ENCODE measurements at regions not wholly inside any gene's neighbourhood (a gene's known extent, or its start where the extent isn't known, plus 50 kb on each side); places are given as distances from the start of the nearest gene placed in this dataset.
A peak's percentile ranks its signal among the peaks of the same experiment; 100 is the strongest.

GRCh38 chr3:161793194-161793930, 296.8 kb downstream of the OTOL1 start:
- ChIA-PET POLR2A (ENCODE audit: low non-redundant PET) (no interaction called here), CTCF (no interaction called here)
- H3K36me3 ChIP-seq (ENCODE audit: insufficient read depth, low read length, poor library complexity, severe bottlenecking), result no peaks in the 10 kb centered on the region
- H3K4me3 ChIP-seq (ENCODE audit: low read depth, low read length, poor library complexity, severe bottlenecking), result no peak overlapping the region
- H3K27ac ChIP-seq (ENCODE audit: low read depth, low read length, poor library complexity, severe bottlenecking), result no peak overlapping the region
- peak; percentile 66 for DNase-seq (ENCODE audit: low spot score)
- no TSS peak for BruUV-seq (replicated peaks)
- peaks cover 13% of the 10 kb centered on the region for H3K4me1 ChIP-seq (ENCODE audit: insufficient read depth, low read length, poor library complexity, severe bottlenecking)
- no peaks in the 10 kb centered on the region for H3K27me3 ChIP-seq (replicated peaks; ENCODE audit: insufficient read depth, low read depth, low read length, poor library complexity)
- H3K9me3 ChIP-seq (ENCODE audit: low read depth, low read length, poor library complexity, severe bottlenecking), result no peaks in the 10 kb centered on the region
- intact Hi-C loops (cut with micrococcal nuclease; ENCODE audit: unreplicated experiment), result no loop called here
- TF ChIP-seq EZH2 (IDR thresholded peaks at IDR 0.05; ENCODE audit: borderline replicate concordance, low read depth, low read length, poor library complexity, severe bottlenecking) (no peak), CTCF (conservative IDR thresholded peaks at IDR 0.05; ENCODE audit: low read depth, low read length) (no peak)

GRCh38 chr3:161794551-161794950, 297.9 kb downstream of the OTOL1 start:
- no peak for TF ChIP-seq EZH2 (IDR thresholded peaks at IDR 0.05; ENCODE audit: borderline replicate concordance, low read depth, low read length, poor library complexity, severe bottlenecking)
- no peak for TF ChIP-seq CTCF (conservative IDR thresholded peaks at IDR 0.05; ENCODE audit: low read depth, low read length)
- no peaks in the 10 kb centered on the region for H3K36me3 ChIP-seq (ENCODE audit: insufficient read depth, low read length, poor library complexity, severe bottlenecking)
- POLR2A ChIA-PET (ENCODE audit: low non-redundant PET), result no interaction called here
- BruUV-seq (replicated peaks), result no TSS peak
- no peak overlapping the region for H3K27ac ChIP-seq (ENCODE audit: low read depth, low read length, poor library complexity, severe bottlenecking)
- CTCF ChIA-PET, result no interaction called here
- intact Hi-C loops (cut with micrococcal nuclease; ENCODE audit: unreplicated experiment), result no loop called here
- peaks cover 13% of the 10 kb centered on the region for H3K4me1 ChIP-seq (ENCODE audit: insufficient read depth, low read length, poor library complexity, severe bottlenecking)
- DNase-seq (ENCODE audit: low spot score), result peak; percentile 69
- H3K27me3 ChIP-seq (replicated peaks; ENCODE audit: insufficient read depth, low read depth, low read length, poor library complexity), result no peaks in the 10 kb centered on the region
- H3K9me3 ChIP-seq (ENCODE audit: low read depth, low read length, poor library complexity, severe bottlenecking), result no peaks in the 10 kb centered on the region
- H3K4me3 ChIP-seq (ENCODE audit: low read depth, low read length, poor library complexity, severe bottlenecking), result no peak overlapping the region

- H3K36me3 ChIP-seq (ENCODE audit: insufficient read depth, low read length, poor library complexity, severe bottlenecking), result no peaks in the 10 kb centered on the region
- intact Hi-C loops (cut with micrococcal nuclease; ENCODE audit: unreplicated experiment), result no loop called here
- no peak overlapping the region for H3K27ac ChIP-seq (ENCODE audit: low read depth, low read length, poor library complexity, severe bottlenecking)
- ChIA-PET POLR2A (ENCODE audit: low non-redundant PET) (no interaction called here), CTCF (no interaction called here)
- peaks cover 13% of the 10 kb centered on the region for H3K4me1 ChIP-seq (ENCODE audit: insufficient read depth, low read length, poor library complexity, severe bottlenecking)
- no peaks in the 10 kb centered on the region for H3K9me3 ChIP-seq (ENCODE audit: low read depth, low read length, poor library complexity, severe bottlenecking)
- no peak for DNase-seq (ENCODE audit: low spot score)
- H3K4me3 ChIP-seq (ENCODE audit: low read depth, low read length, poor library complexity, severe bottlenecking), result no peak overlapping the region
- no peaks in the 10 kb centered on the region for H3K27me3 ChIP-seq (replicated peaks; ENCODE audit: insufficient read depth, low read depth, low read length, poor library complexity)
- TF ChIP-seq EZH2 (IDR thresholded peaks at IDR 0.05; ENCODE audit: borderline replicate concordance, low read depth, low read length, poor library complexity, severe bottlenecking) (no peak), CTCF (conservative IDR thresholded peaks at IDR 0.05; ENCODE audit: low read depth, low read length) (no peak)
- BruUV-seq (replicated peaks), result no TSS peak
These were observed 299.7 kb downstream of the OTOL1 start for GRCh38 chr3:161796312-161796711.

Measured in A673 (cell line).